GM19455 (cell line): ENCODE measurements at regions not wholly inside any gene's neighbourhood (a gene's known extent, or its start where the extent isn't known, plus 50 kb on each side); places are given as distances from the start of the nearest gene placed in this dataset.
"Not testable (repeated sequence)": the region's sequence is repeated elsewhere in the genome, so short reads cannot be mapped to it uniquely, and the experiment has no call there.

Experiments
- ATAC-seq: cut with Tn5 transposase; IDR thresholded peaks from one replicate; pipeline ENCODE4 v1.9.1; 2021; ENCODE audit not compliant: unreplicated experiment

DNA sequence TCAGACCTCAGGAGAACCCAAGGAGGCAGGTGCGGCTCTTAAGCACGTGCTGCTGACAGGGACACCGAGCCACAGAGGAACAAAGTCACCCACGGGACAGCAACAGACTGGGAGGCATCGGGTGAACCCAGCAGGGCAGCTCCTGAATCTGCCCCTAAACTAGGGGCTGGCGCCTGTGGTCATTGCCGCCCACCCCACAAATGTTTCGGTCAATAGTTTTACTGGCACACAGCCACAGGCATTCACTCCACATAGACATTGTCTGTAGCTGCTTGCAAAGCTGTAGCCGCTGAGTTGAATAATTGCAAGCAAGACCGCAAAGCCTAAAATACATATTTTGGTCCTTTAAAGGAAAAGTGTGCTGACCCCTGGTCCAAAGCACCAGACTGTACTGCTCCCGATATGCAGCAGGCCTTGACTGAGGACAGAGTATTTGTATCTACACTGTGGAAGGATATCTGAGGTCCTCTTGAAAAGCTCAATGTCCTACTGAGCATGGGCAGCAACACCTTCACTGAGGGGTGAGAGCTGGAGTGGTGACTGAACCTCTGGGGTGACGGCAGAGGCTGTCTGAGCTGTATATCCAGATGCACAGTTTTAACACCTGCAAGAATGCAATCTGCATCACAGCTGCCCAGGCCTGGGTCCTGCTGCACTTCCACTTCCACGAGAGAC lies 310.3 kb downstream of the THBS2 start:
- ATAC-seq = no peak

DNA sequence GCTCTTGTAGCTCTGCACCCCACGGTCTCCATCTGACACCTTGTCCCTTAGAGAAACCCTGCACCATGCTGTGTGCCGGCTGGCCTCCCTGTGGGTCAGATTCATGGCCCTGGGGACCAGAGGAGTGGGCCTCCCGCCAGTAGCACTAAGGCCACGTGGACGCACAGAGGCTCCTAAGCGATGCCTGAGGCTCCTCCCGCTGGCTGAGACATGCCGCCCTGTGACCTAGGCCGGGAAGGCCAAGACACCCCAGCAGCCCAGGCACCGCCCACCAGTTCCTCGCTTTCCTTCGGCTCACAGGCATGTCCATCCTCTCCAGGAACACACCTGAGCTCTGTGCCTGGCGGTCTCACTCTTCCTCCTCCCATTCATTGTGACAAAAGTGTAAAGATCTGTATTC lies 311.0 kb downstream of the THBS2 start:
- ATAC-seq = no peak

DNA sequence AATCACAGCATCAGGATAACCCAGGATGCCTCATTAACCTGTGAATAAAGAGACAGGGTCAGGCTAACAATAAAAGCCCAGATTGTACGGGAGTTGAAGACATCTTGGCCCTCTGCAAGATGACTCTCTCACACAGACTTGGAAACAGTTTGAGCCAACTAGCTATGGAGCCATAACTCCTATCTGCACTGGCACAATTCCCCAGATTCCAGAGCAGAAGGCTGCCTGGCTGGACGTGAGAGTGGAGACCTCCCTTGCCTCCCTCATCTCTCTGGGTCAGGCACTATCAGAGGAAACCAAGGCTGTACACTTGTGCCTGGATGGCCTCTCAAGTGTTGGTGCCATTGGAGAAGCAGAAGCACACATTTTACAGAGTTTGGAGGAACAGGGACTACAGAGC lies 312.6 kb downstream of the THBS2 start:
- no peak for ATAC-seq

DNA sequence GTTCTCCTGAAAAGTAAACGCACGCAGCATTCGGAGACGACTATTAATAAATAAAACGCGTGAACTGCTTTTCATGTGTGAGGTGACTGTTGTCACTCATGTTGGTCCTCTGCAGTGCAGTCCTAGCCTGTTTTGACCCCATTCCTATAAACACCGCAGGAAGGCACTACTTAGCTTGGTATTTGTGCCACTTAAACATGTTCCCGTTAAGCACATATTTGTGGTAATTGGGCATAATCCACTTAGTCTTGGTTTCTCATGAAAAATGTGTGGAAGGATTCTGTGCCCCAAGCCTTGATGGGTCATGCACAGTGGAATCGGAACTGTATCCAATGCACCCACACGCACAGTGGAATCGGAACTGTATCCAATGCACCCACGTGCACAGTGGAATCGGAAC lies 313.9 kb downstream of the THBS2 start:
- ATAC-seq = no peak

DNA sequence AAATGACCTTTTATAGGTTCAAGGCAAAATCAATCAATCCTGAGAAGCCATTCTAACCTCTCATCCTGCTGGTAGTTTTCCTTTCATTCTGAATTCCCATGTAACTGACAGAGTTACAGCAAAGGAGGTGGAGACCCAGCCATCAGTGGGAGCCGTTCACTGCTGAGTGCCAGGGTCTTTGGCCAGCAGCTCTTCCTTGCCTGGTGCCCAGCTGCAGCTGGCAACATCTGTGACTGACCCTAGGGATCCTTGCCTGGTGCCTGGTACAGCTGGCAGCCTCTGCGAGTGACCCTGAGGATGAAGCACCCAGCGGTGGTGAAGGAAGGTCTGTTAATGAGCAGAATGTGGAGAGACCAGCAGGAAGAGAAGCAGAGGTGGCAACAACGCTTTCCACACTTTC lies 314.6 kb downstream of the THBS2 start:
- no peak for ATAC-seq

DNA sequence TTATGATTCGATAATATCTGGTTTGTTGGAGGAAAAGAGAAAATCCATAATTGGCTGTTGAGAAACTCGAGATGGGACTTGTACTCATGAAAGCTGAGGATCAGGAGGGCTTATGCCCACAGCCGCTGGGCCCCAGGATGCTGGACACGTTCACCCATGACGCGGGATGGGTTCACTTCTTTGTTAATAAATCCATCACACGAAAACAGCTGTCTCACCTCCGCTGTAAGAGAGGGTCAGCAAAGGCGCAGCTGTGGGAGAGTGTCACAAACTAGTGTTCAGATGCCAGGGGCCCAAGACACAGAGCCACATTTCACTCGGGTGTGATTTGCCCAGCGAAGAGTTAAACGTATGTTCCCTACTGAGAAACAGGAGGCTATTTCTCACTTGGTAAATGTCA lies 315.1 kb downstream of the THBS2 start:
- ATAC-seq = no peak

DNA sequence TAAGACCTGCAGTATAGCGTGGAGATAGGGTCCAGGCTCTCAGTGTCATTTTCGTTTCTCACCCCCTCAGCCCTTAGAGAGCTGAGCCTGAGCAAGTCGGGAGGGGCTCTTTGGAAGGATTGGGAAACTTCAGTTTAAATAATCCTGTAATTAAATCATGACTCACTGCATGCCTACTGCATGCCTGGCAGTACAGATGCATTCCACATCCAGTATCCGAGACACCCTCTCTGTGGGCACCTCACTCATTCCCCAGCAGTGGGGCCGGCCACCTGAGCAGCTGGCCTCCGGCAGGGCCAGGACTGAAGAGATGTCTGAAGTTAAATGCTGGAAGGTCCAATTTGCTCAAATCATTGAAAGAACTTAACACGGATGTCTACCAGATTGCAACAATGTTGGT lies 316.6 kb downstream of the THBS2 start:
- ATAC-seq = no peak

DNA sequence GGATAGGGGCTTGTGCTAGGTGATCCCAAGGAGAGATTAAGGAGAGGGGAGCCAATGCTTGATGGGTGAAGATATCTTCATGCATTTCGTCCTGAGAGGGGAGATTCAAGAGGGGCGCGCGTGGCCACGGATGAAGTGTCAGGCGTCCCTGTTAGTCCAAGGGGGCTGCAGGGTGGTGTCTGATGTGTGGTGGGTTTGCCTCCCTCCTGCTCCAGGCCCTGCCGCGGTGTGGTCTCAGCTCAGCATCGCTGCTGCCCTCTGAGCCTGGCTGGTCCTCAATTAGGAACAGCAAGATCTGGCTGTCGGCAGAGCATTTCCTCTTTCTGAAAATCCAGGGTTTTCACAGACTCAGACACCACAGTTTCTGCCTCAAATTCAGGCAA lies 318.0 kb downstream of the THBS2 start:
- no peak for ATAC-seq

DNA sequence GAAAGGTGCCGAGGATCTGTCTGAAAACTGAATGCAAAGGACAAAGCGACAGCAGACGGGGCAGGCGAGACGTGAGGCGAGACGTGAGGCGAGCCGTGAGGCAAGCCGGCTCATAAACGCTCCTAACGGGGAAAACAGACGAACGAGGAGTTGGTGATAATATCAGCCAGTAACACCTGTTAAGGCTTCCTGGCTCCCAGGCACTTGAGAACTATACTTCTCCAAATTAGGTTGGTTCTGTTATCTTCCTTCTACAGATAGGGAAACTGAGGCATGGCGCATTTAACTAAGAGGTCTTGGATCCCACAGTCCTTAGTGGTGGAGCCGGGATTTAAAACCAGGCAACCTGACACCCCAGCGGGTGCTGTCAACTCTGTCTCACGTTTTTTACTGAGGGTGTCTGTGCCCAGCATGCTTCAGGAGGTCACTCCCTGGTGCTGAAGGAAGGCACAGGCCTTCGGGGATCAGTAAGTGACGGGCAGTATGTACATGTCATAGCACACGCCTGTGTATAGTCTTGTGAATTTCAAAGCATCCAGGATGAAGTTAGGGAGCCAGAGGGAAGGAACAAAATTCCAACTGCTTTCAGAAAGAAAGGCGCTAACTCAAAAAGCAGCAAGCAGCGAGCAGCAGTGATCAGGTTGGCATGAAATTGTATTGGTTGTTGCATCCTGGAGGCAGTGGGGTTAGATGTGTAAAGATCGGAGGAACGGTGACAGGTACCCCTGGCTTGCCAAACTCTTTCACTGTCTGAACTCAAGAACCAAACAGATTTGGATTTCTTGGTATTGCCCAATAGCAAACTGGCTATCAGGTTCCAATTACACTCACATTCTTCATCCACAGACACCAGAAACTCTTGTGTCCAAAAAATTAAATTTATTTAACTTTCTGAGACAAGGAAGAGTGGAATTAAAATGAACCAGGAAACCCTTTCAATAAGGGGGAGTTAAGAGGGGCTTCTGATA lies 318.7 kb downstream of the THBS2 start:
- no peak for ATAC-seq

DNA sequence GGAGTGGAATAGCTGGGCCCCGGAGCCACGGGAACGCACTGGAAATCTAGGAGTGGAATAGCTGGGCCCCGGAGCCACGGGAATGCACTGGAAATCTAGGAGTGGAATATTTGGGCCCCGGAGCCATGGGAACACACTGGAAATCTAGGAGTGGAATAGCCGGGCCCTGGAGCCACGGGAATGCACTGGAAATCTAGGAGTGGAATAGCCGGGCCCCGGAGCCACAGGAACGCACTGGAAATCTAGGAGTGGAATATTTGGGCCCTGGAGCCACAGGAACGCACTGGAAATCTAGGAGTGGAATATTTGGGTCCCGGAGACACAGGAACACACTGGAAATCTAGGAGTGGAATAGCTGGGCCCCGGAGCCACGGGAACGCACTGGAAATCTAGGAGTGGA lies 321.5 kb downstream of the THBS2 start:
- not testable (repeated sequence) for ATAC-seq

DNA sequence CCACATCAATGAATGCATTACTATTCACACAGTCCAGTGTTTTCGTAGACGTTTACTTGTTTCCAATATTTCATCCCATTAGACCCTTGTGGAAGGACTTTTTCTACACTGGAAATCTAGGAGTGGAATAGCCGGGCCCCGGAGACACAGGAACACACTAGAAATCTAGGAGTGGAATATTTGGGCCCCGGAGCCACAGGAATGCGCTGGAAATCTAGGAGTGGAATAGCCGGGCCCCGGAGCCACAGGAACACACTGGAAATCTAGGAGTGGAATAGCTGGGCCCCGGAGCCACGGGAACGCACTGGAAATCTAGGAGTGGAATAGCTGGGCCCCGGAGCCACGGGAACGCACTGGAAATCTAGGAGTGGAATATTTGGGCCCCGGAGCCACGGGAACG lies 322.6 kb downstream of the THBS2 start:
- ATAC-seq = not testable (repeated sequence)

DNA sequence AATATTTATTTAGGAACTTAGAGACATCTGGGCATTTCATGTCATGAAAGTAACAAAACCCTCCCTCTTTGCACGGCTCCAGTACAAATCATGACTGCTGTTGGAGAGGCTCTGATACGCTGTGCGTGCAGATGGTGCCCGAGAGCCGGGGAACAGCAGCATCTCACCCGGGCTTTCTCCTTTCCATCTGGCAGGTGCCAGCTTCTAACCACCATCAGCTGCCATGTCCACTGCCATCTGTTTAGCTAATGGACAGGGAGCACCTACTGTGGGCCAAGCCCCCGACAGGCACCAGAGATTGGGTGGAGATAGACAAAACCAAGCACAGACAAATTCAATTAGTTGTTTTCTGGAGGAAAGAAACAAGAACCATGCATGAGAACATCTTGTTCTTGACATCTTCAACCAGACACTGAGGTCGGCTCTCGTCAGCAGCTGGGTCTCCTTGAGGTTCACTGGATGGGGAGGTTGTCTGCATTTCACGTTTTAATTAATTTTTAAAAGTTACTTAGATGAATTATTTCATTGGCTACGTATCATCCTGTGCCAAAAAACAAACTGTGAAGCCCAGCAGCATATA lies 323.7 kb downstream of the THBS2 start:
- ATAC-seq = no peak

DNA sequence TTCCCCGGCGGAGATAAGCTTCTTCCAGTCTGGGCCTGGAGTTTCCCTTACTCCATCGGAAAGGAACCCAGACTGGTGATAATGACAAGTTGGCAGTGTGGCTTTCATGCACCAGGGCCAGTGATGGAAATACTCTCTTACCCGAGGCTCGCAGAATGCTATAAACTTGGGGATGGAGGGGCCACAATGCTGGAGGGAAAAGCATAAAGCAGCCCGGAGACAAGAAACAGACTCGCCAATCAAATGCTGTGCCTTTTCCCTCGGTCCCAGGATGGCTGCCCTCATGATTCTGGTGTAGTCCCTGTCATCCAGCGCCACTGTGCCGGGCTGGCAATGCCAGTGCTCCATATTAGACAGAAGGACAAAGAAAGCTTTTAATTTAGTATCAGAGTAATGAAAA lies 325.6 kb downstream of the THBS2 start:
- no peak for ATAC-seq

DNA sequence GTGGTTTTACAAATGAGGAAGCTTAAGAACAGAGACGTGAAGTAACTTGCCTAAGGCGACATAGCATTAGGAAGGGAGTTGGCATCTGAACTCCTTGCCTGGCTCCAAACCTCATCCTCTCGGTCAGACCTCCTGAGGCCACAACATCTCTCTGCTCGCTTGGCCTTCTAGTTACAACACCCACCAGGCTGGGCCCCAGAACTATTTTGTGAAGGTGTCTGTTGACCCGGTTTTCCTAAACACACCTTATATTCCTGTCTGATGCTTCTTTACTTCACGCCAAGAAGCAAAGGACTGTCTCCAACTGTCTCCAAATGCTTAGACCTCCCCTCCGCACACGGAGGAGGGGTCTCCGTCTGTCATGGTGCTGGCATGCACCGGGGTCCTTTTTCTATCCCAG lies 326.6 kb downstream of the THBS2 start:
- no peak for ATAC-seq

DNA sequence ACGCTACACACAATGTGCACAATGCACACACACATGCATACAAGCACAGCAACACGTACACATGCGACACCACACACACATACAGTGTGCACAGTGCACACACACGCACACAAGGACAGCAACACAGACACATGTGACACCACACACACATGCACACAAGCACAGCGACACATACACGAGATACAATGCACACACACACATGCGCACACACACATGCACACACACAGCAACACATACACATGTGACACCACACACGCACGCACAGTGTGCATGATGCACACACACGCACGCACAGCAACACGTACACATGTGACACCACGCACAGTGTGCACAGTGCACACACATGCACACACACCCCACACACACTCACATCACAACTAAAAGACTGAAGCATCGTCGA lies 327.3 kb downstream of the THBS2 start:
- no peak for ATAC-seq

DNA sequence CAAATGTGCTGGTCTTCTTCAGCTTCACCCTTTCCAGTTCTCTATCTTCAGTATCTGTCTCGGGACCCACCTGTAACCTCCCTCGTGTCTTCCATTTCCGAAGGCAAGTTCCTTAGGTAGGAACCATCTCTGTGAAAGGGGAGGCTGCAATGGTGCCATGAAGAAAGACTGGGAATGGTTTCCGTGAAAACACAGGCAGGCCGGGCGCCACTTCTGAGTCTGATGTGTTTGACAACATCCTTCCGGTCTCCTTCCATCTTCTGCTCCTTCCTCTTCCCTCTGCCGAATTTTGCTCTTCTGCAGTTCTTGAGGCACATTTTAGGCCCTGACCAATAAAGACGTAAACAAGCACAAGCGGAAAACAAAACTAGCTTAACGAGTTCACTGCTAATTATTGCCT lies 328.0 kb downstream of the THBS2 start:
- ATAC-seq = no peak

DNA sequence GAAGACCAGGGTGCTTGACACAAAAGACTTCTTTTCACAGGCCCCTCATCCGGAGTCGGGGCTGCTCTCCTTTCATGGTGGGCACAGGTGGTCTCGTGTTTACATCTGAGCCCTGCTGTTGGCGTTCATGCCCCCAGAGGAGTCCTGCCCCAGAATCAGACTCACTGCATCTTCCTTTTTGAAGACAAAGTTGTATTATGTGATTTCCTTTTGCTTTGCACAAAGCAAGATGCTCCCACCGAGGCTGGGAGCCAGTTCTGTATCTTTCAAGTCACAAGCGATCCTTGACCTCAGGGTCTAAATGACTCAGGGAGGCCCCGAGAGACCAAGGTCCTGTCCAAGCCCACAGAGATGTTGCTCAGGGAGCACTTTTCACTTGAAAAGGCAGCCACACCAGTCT lies 330.5 kb downstream of the THBS2 start:
- no peak for ATAC-seq

DNA sequence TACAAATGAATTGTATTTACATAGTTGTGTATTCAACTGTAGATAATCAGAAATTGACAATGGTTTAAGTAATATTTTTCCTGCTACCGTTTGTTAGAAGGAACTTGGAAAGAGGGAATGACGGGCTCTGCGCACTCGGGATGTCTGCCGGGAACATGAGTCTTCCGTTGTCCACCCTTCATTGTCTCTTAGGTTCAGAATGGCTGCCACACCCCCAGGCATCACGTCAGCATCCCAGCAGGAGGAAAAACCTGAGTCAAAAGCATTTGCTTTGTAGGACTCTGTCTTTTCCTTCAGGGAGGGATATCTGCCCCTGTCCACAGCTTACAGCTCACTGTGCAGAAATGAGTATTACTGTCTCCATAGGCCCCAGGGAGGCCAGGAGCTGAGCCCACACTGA lies 331.2 kb downstream of the THBS2 start:
- no peak for ATAC-seq

DNA sequence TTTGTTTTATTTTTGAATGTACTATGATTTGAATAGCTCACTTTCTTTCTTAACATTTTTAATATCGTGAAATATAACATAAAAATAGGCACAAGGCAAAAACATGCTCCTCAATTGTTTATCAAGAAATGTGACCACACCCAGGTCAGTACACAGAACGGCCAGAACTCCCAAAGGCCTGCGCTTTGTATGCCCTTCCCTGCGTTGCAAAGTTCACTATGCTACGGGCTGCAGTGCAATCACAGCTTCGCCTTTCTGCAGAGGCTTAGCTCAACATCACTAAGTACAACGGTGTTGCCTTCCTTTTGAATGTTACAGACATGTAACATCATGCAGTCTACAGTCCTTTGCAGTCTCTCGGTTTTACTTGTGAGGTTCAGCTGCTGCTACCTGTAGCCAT lies 333.4 kb downstream of the THBS2 start:
- ATAC-seq = no peak

DNA sequence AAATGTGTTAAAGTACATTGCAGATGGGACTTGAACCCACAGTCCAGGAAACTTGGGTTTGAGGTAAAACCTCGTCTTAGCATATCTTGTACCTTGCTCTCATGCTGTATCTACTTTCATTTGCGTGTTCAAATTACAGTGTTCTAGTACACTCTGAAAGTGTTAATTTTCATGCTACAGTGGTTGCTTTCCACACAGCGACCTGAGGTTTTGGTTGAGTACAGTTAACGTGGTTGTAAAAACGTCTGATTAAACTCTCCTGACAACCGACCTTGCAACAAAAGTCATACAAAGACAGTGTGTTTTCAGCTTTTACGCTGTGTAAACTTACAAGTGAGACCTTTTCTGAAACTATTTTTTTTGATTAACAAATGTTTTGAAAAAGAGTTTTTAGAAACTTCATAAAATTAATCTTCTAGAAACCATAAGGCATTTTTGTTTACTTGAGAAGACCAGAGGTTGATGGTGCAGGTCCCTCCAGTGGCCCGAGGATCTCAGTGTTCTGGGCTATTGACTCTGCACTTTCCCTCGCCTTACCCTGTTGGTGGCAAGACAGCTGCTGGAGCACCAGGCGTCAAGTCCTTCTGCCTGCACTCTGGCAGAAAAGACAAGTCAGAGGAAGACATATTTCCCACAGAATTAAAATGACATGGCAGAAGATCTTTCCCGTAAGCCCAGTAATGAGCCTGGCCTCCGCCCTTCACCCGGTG lies 334.0 kb downstream of the THBS2 start:
- no peak for ATAC-seq

DNA sequence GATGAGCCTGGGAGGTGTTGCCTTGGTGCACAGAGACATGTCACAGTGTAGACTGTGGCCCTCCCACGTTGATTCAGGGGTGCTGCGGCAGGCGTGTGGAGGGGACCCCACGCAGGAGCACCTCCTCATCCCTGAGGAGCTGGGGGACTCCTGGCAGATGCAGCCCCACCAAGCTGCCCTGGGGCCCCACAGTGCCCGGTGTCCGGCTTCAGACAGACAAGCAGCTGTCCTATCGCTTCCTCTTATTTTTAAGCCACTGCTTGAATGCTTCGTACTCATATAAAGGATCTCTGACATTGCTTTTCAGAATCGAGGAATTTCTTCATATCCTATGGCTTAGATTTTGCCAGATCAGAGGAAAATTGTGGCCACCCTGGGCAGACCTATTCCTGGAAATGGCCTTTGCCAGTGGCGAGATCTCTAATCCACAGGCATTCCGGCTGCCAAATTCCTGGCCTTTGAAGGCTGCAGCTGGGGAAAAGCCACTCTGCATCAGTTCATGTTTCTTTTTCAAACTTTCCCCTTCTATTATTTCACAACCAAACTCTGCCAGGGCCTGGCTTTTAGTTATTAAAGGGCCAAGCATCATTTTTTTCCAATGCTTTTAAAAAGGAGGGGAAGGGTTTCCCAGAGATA lies 337.0 kb downstream of the THBS2 start:
- no peak for ATAC-seq
